HG03135 (cell line): ENCODE measurements at regions not wholly inside any gene's neighbourhood (a gene's known extent, or its start where the extent isn't known, plus 50 kb on each side); places are given as distances from the start of the nearest gene placed in this dataset.
"Not testable (repeated sequence)": the region's sequence is repeated elsewhere in the genome, so short reads cannot be mapped to it uniquely, and the experiment has no call there.

Experiments
- ATAC-seq: cut with Tn5 transposase; IDR thresholded peaks from one replicate; pipeline ENCODE4 v1.9.1; 2021; ENCODE audit warnings: mild to moderate bottlenecking, moderate library complexity; ENCODE audit not compliant: unreplicated experiment

GRCh38 chr1:95659166-95659565 lies 425.2 kb downstream of the RWDD3 start:
- no peak for ATAC-seq

- no peak for ATAC-seq
Measured at GRCh38 chr1:95659588-95659987, 425.6 kb downstream of the RWDD3 start.

GRCh38 chr1:95660736-95661135 lies 426.7 kb downstream of the RWDD3 start:
- ATAC-seq, result no peak

- not testable (repeated sequence) for ATAC-seq
Measured at GRCh38 chr1:95663530-95663929, 429.5 kb downstream of the RWDD3 start.

- no peak for ATAC-seq
Measured at GRCh38 chr1:95668165-95668564, 434.2 kb downstream of the RWDD3 start.

- not testable (repeated sequence) for ATAC-seq
Measured at GRCh38 chr1:95669638-95670037, 435.6 kb downstream of the RWDD3 start.

GRCh38 chr1:95671098-95671497 lies 437.1 kb downstream of the RWDD3 start:
- no peak for ATAC-seq

GRCh38 chr1:95679262-95679661 lies 445.3 kb downstream of the RWDD3 start:
- ATAC-seq, result no peak

- no peak for ATAC-seq
Measured at GRCh38 chr1:95685081-95685480, 451.1 kb downstream of the RWDD3 start.

- no peak for ATAC-seq
Measured at GRCh38 chr1:95686217-95686616, 452.2 kb downstream of the RWDD3 start.

GRCh38 chr1:95699149-95699953 lies 465.3 kb downstream of the RWDD3 start:
- ATAC-seq, result no peak

GRCh38 chr1:95701450-95702173 lies 467.6 kb downstream of the RWDD3 start:
- no peak for ATAC-seq

GRCh38 chr1:95703046-95703445 lies 469.0 kb downstream of the RWDD3 start:
- ATAC-seq, result no peak

GRCh38 chr1:95716097-95716496 lies 482.1 kb downstream of the RWDD3 start:
- ATAC-seq, result no peak

GRCh38 chr1:95716550-95716949 lies 482.5 kb downstream of the RWDD3 start:
- no peak for ATAC-seq

GRCh38 chr1:95723346-95723745 lies 489.3 kb downstream of the RWDD3 start:
- no peak for ATAC-seq

- ATAC-seq, result no peak
Measured at GRCh38 chr1:95728841-95729240, 494.8 kb downstream of the RWDD3 start.

GRCh38 chr1:95730986-95731385 lies 497.0 kb downstream of the RWDD3 start:
- ATAC-seq, result no peak

- no peak for ATAC-seq
Measured at GRCh38 chr1:95731466-95731865, 497.5 kb downstream of the RWDD3 start.

GRCh38 chr1:95733031-95733430 lies 499.0 kb downstream of the RWDD3 start:
- ATAC-seq, result no peak

GRCh38 chr1:95733671-95734070 lies 499.7 kb downstream of the RWDD3 start:
- no peak for ATAC-seq

GRCh38 chr1:95734560-95734959 lies 500.6 kb downstream of the RWDD3 start:
- no peak for ATAC-seq
